Peyer's patch (tissue), 4 donors: ENCODE measurements at regions not wholly inside any gene's neighbourhood (a gene's known extent, or its start where the extent isn't known, plus 50 kb on each side); places are given as distances from the start of the nearest gene placed in this dataset.

ENCODE experiments used
- POLR2A ChIP-seq, 2 donors: fragments of 450-650 bp; IDR thresholded peaks; one replicate each; pipeline ENCODE4 v1.5.1; 2017; ENCODE audit warnings: antibody characterized with exemption in 2 of 2, mild to moderate bottlenecking in 2 of 2, moderate library complexity in 2 of 2
- TF ChIP-seq, protein P1 (sequence below), 6 experiments: fragments of 450-650 bp in 4 of 6; fragments of 200-600 bp in 2 of 6; sonication (generic) in 1 of 6; IDR thresholded peaks; one replicate each; pipeline ENCODE4 v1.5.1; 2017 to 2019; ENCODE audit warnings: antibody characterized with exemption in 6 of 6, mild to moderate bottlenecking in 3 of 6, moderate library complexity in 1 of 6

DNA sequence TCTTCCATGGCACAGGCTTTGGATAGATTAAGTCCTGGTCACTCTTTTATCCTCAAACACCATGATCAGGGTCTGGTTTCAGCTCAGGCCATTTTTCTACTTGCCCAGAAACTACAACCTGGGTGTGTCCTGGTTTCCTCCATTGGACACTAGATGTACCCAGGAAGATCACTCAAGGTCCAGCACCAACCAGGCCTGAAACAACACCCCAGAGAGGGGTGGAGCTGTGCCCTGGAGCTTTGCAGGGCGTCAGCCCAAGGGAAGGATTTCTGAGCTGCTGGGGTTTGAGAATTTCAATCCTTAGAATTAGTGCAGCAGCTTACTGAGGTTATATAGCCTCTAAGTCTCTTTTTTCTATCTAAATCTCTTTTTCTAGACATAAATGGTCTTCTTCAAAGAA is 722.0 kb downstream of the MTRR start:
- TF ChIP-seq, protein P1, sequence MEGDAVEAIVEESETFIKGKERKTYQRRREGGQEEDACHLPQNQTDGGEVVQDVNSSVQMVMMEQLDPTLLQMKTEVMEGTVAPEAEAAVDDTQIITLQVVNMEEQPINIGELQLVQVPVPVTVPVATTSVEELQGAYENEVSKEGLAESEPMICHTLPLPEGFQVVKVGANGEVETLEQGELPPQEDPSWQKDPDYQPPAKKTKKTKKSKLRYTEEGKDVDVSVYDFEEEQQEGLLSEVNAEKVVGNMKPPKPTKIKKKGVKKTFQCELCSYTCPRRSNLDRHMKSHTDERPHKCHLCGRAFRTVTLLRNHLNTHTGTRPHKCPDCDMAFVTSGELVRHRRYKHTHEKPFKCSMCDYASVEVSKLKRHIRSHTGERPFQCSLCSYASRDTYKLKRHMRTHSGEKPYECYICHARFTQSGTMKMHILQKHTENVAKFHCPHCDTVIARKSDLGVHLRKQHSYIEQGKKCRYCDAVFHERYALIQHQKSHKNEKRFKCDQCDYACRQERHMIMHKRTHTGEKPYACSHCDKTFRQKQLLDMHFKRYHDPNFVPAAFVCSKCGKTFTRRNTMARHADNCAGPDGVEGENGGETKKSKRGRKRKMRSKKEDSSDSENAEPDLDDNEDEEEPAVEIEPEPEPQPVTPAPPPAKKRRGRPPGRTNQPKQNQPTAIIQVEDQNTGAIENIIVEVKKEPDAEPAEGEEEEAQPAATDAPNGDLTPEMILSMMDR (IDR thresholded peaks at IDR 0.05) = no peak
- no peak for TF ChIP-seq POLR2A (IDR thresholded peaks at IDR 0.05)
